T-helper 9 cell (primary cell): ENCODE measurements at regions not wholly inside any gene's neighbourhood (a gene's known extent, or its start where the extent isn't known, plus 50 kb on each side); places are given as distances from the start of the nearest gene placed in this dataset.

Experiments used
- DNase-seq: peaks from one replicate; pipeline ENCODE4 v3.0.0-alpha.2; 2020

GRCh38 chrX:109934434-109934833, 68.5 kb upstream of the TMEM164 start:
- no peak for DNase-seq

- DNase-seq: no peak
These were observed 68.0 kb upstream of the TMEM164 start for GRCh38 chrX:109934935-109935334.

- no peak for DNase-seq
These were observed 66.8 kb upstream of the TMEM164 start for GRCh38 chrX:109936114-109936513.

GRCh38 chrX:109936598-109936997, 66.3 kb upstream of the TMEM164 start:
- no peak for DNase-seq

- DNase-seq: no peak
These were observed 63.4 kb upstream of the TMEM164 start for GRCh38 chrX:109939498-109939897.

GRCh38 chrX:109940411-109940810, 62.5 kb upstream of the TMEM164 start:
- DNase-seq: no peak

- no peak for DNase-seq
These were observed 59.7 kb upstream of the TMEM164 start for GRCh38 chrX:109943092-109943739.

- no peak for DNase-seq
These were observed 59.2 kb upstream of the TMEM164 start for GRCh38 chrX:109943740-109944092.

- DNase-seq: no peak
These were observed 50.9 kb upstream of the TMEM164 start for GRCh38 chrX:109952050-109952449.

- no peak for DNase-seq
These were observed 49.7 kb upstream of the TMEM164 start for GRCh38 chrX:109952985-109953905.
